Caco-2 (cell line): ENCODE measurements at regions not wholly inside any gene's neighbourhood (a gene's known extent, or its start where the extent isn't known, plus 50 kb on each side); places are given as distances from the start of the nearest gene placed in this dataset.

Source experiments
- BruUV-seq: library from RNA; stranded (reverse); fragments of 400-500 nt; replicated peaks from 2 replicates; lab custom pipeline; 2021; lab: Mats Ljungman, UMichigan
- CTCF ChIA-PET: fragments of 300-600 bp; sonication (Branson Sonifier 250); formaldehyde crosslinking; loops from one replicate; lab custom pipeline; 2022; ENCODE audit warnings: antibody characterized with exemption; lab: Charles Lee
- POLR2A ChIA-PET: fragments of 300-600 bp; sonication (Branson Sonifier 250); formaldehyde crosslinking; loops from one replicate; lab custom pipeline; 2022; ENCODE audit warnings: antibody characterized with exemption; lab: Charles Lee
- DNase-seq, 2 experiments: peaks; one replicate each; pipeline versions ENCODE4 v3.0.0 to v3.0.0-alpha.2; 2020 to 2022
- H3K27me3 ChIP-seq: replicated peaks from 2 replicates; pipeline ENCODE4 v1.6.0; 2011; ENCODE audit warnings: low read length; ENCODE audit not compliant: control insufficient read depth, insufficient read depth
- H3K36me3 ChIP-seq: 2 replicates; pipeline ENCODE4 v1.5.1; 2011; ENCODE audit warnings: low read length; ENCODE audit not compliant: control insufficient read depth, insufficient read depth
- H3K4me1 ChIP-seq: fragments of 250-450 bp; sonication (Bioruptor Pico); 2 replicates; pipeline ENCODE4 v1.5.1; 2020; ENCODE audit warnings: mild to moderate bottlenecking
- H3K4me3 ChIP-seq: 2 replicates; pipeline ENCODE4 v1.5.1; 2011; ENCODE audit warnings: low read depth, mild to moderate bottlenecking, control low read depth, low read length
- H3K9me3 ChIP-seq: fragments of 250-450 bp; sonication (Bioruptor Pico); 2 replicates; pipeline ENCODE4 v1.5.1; 2020; ENCODE audit warnings: mild to moderate bottlenecking, moderate library complexity
- H3K27ac Mint-ChIP-seq: one replicate; pipeline ENCODE4 v1.8.0; 2022; ENCODE audit warnings: mixed read lengths; ENCODE audit not compliant: unreplicated experiment
- H3K27me3 Mint-ChIP-seq: one replicate; pipeline ENCODE4 v1.8.0; 2022; ENCODE audit warnings: mixed read lengths; ENCODE audit not compliant: insufficient read depth, unreplicated experiment
- H3K36me3 Mint-ChIP-seq: one replicate; pipeline ENCODE4 v1.8.0; 2022; ENCODE audit warnings: mild to moderate bottlenecking, mixed read lengths; ENCODE audit not compliant: insufficient read depth, unreplicated experiment
- H3K4me1 Mint-ChIP-seq: one replicate; pipeline ENCODE4 v1.8.0; 2022; ENCODE audit warnings: low read depth, mixed read lengths; ENCODE audit not compliant: unreplicated experiment
- H3K4me3 Mint-ChIP-seq: one replicate; pipeline ENCODE4 v1.8.0; 2022; ENCODE audit warnings: mild to moderate bottlenecking, moderate library complexity, mixed read lengths; ENCODE audit not compliant: unreplicated experiment
- H3K9me3 Mint-ChIP-seq: one replicate; pipeline ENCODE4 v1.8.0; 2022; ENCODE audit warnings: mixed read lengths; ENCODE audit not compliant: unreplicated experiment
- CTCF ChIP-seq, 2 experiments: fragments of 200-600 bp in 1 of 2; IDR thresholded peaks; 1 replicate in 1 of 2; 2 replicates in 1 of 2; pipeline versions ENCODE4 v1.5.1 to v1.8.0; 2011 to 2022; ENCODE audit warnings: antibody characterized with exemption in 1 of 2, control low read depth in 1 of 2, inconsistent platforms in 1 of 2, low read depth in 1 of 2, low read length in 1 of 2, mild to moderate bottlenecking in 1 of 2, moderate library complexity in 1 of 2; ENCODE audit not compliant: insufficient read depth in 1 of 2, severe bottlenecking in 1 of 2, unreplicated experiment in 1 of 2
- intact Hi-C: fragments of 100-400 bp; cut with micrococcal nuclease; formaldehyde crosslinking; loops from one replicate; pipeline ENCODE4 v1.10.0; 2022; ENCODE audit not compliant: unreplicated experiment

GRCh38 chr13:103192511-103193135, 126.4 kb upstream of the SLC10A2 start:
- H3K4me3 ChIP-seq = no peak overlapping the region
- intact Hi-C loops = no loop called here
- POLR2A ChIA-PET = no interaction called here
- Mint-ChIP-seq H3K9me3 (no peaks in the 10 kb centered on the region), H3K36me3 (no peaks in the 10 kb centered on the region), H3K27ac (no peak overlapping the region), H3K27me3 (no peaks in the 10 kb centered on the region), H3K4me1 (no peaks in the 10 kb centered on the region), H3K4me3 (no peak overlapping the region)
- no peaks in the 10 kb centered on the region for H3K36me3 ChIP-seq
- DNase-seq = no peak
- no peaks in the 10 kb centered on the region for H3K9me3 ChIP-seq
- no peak for TF ChIP-seq CTCF (IDR thresholded peaks at IDR 0.05; ENCODE audit: insufficient read depth in 1 of 2, low read depth in 1 of 2, low read length in 1 of 2, severe bottlenecking in 1 of 2, unreplicated experiment in 1 of 2)
- CTCF ChIA-PET = no interaction called here
- no peaks in the 10 kb centered on the region for H3K4me1 ChIP-seq
- no peaks in the 10 kb centered on the region for H3K27me3 ChIP-seq
- no TSS peak for BruUV-seq

GRCh38 chr13:103190841-103191240, 124.6 kb upstream of the SLC10A2 start:
- Mint-ChIP-seq H3K9me3 (no peaks in the 10 kb centered on the region), H3K36me3 (no peaks in the 10 kb centered on the region), H3K4me1 (no peaks in the 10 kb centered on the region), H3K27ac (no peak overlapping the region), H3K4me3 (no peak overlapping the region), H3K27me3 (no peaks in the 10 kb centered on the region)
- intact Hi-C loops = no loop called here
- Histone ChIP-seq H3K9me3 (no peaks in the 10 kb centered on the region), H3K4me3 (no peak overlapping the region), H3K27me3 (no peaks in the 10 kb centered on the region), H3K36me3 (no peaks in the 10 kb centered on the region), H3K4me1 (no peaks in the 10 kb centered on the region)
- BruUV-seq = no TSS peak
- no peak for TF ChIP-seq CTCF (IDR thresholded peaks at IDR 0.05; ENCODE audit: insufficient read depth in 1 of 2, low read depth in 1 of 2, low read length in 1 of 2, severe bottlenecking in 1 of 2, unreplicated experiment in 1 of 2)
- CTCF ChIA-PET = no interaction called here
- POLR2A ChIA-PET = no interaction called here
- DNase-seq = no peak

GRCh38 chr13:103188713-103189326, 122.6 kb upstream of the SLC10A2 start:
- TF ChIP-seq CTCF (IDR thresholded peaks at IDR 0.05; ENCODE audit: insufficient read depth in 1 of 2, low read depth in 1 of 2, low read length in 1 of 2, severe bottlenecking in 1 of 2, unreplicated experiment in 1 of 2) = peak; percentile 55 to 74
- Histone ChIP-seq H3K9me3 (no peaks in the 10 kb centered on the region), H3K4me3 (no peak overlapping the region), H3K4me1 (no peaks in the 10 kb centered on the region), H3K27me3 (no peaks in the 10 kb centered on the region), H3K36me3 (no peaks in the 10 kb centered on the region)
- H3K27ac Mint-ChIP-seq = no peak overlapping the region
- intact Hi-C loops = loop anchor here (1.0 to 10.0 kb wide), 7 partner anchors 140 to 688 kb away; no protein-coding TSS in a partner anchor
- no peaks in the 10 kb centered on the region for H3K9me3 Mint-ChIP-seq
- H3K4me3 Mint-ChIP-seq = no peak overlapping the region
- DNase-seq = peak in 1 of 2 experiments; percentile 15
- H3K27me3 Mint-ChIP-seq = no peaks in the 10 kb centered on the region
- no TSS peak for BruUV-seq
- no peaks in the 10 kb centered on the region for H3K4me1 Mint-ChIP-seq
- POLR2A ChIA-PET = no interaction called here
- CTCF ChIA-PET = interaction anchor here (0.6 kb wide), 1 partner anchor 427 kb away, joined by 9 read pairs; no protein-coding TSS in a partner anchor
- H3K36me3 Mint-ChIP-seq = no peaks in the 10 kb centered on the region
